NCI-H1436 treated with DMSO at 0.1 percent for 48 hours (cell line): ENCODE measurements at regions not wholly inside any gene's neighbourhood (a gene's known extent, or its start where the extent isn't known, plus 50 kb on each side); places are given as distances from the start of the nearest gene placed in this dataset.
"Not testable (repeated sequence)": the region's sequence is repeated elsewhere in the genome, so short reads cannot be mapped to it uniquely, and the experiment has no call there.

Experiments
- DNase-seq: peaks from one replicate; lab custom pipeline; 2025; lab: John Stamatoyannopoulos, UW

- DNase-seq, result no peak
These were observed 720.2 kb downstream of the SLC4A3 start for GRCh38 chr2:220347626-220348025.

- no peak for DNase-seq
These were observed 720.8 kb downstream of the SLC4A3 start for GRCh38 chr2:220348206-220348605.

- DNase-seq, result no peak
These were observed 726.5 kb downstream of the SLC4A3 start for GRCh38 chr2:220353897-220354296.

- DNase-seq, result no peak
These were observed 728.6 kb downstream of the SLC4A3 start for GRCh38 chr2:220356076-220356475.

GRCh38 chr2:220365023-220365422 lies 737.6 kb downstream of the SLC4A3 start:
- no peak for DNase-seq

- DNase-seq, result no peak
These were observed 739.3 kb downstream of the SLC4A3 start for GRCh38 chr2:220366765-220367164.

GRCh38 chr2:220370764-220371163 lies 743.3 kb downstream of the SLC4A3 start:
- no peak for DNase-seq

GRCh38 chr2:220371211-220371610 lies 743.8 kb downstream of the SLC4A3 start:
- DNase-seq, result no peak

GRCh38 chr2:220373878-220374277 lies 746.4 kb downstream of the SLC4A3 start:
- DNase-seq, result peak; percentile 18

- DNase-seq, result no peak
These were observed 746.9 kb downstream of the SLC4A3 start for GRCh38 chr2:220374282-220374681.

GRCh38 chr2:220377482-220378155 lies 750.2 kb downstream of the SLC4A3 start:
- DNase-seq, result no peak

GRCh38 chr2:220387758-220388157 lies 760.3 kb downstream of the SLC4A3 start:
- DNase-seq, result not testable (repeated sequence)

GRCh38 chr2:220393711-220394110 lies 766.3 kb downstream of the SLC4A3 start:
- no peak for DNase-seq

- DNase-seq, result no peak
These were observed 767.0 kb downstream of the SLC4A3 start for GRCh38 chr2:220394433-220394832.

GRCh38 chr2:220396287-220396686 lies 768.9 kb downstream of the SLC4A3 start:
- no peak for DNase-seq

- DNase-seq, result no peak
These were observed 782.9 kb downstream of the SLC4A3 start for GRCh38 chr2:220410296-220410695.

GRCh38 chr2:220417503-220417902 lies 790.1 kb downstream of the SLC4A3 start:
- DNase-seq, result no peak

GRCh38 chr2:220419647-220420046 lies 792.2 kb downstream of the SLC4A3 start:
- DNase-seq, result no peak

GRCh38 chr2:220420820-220421219 lies 793.4 kb downstream of the SLC4A3 start:
- DNase-seq, result no peak

- DNase-seq, result no peak
These were observed 795.2 kb downstream of the SLC4A3 start for GRCh38 chr2:220422676-220423075.

GRCh38 chr2:220424561-220424960 lies 797.1 kb downstream of the SLC4A3 start:
- no peak for DNase-seq

GRCh38 chr2:220432645-220433044 lies 805.2 kb downstream of the SLC4A3 start:
- no peak for DNase-seq

- no peak for DNase-seq
These were observed 805.7 kb downstream of the SLC4A3 start for GRCh38 chr2:220433131-220433530.

GRCh38 chr2:220434385-220434784 lies 807.0 kb downstream of the SLC4A3 start:
- no peak for DNase-seq
